ENCODE measurements at regions not wholly inside any gene's neighbourhood (a gene's known extent, or its start where the extent isn't known, plus 50 kb on each side); places are given as distances from the start of the nearest gene placed in this dataset.

DNA sequence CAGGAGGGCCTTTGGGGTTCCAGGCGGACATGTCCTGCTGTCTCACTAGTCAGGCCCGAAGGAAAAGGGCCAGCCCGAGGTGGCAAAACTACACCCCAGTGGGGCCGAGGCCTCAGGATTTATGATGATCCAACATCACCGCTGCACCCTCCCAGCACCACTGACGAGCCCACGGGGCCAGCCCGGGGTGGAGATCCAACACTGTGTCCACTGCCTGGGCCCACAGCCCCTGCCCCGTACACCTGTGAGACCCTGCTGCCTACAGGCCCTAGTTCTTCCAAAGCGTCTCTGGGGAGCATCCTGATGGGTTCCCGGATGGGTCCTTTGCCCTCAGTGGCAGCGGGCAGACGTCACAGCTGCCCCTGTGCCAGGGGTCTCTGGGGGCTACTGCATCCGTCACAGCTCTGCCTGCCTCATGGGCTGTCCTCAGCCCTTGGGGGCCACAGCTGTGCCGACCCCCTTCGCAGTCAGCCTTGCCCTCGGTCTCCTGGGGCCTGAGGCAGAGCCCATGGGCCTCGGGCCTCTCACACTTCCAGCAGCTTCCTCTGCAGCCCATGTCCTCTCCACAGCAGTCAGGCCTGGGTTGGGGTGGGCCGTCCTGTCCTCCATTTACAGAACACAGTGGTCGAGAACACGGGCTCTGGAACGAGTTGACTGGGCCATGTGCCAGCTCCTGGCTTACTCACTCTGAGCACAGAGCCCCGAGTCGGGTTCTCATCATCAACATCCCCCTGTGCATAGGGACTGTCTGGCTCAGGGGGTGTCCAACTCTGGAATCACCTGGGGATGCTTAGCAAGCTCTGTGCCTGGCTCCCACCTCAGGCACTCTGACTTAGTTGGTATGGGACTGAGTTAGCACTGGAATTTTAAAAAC, 64.9 kb downstream of the FOXL3 start:
- intact Hi-C loops (cut with micrococcal nuclease; ENCODE audit: unreplicated experiment), result no loop called here
- no peak overlapping the region for H3K27ac Mint-ChIP-seq (ENCODE audit: unreplicated experiment)
- CTCF ChIA-PET, result no interaction called here
- Histone ChIP-seq H3K4me1 (no peaks in the 10 kb centered on the region), H3K36me3 (ENCODE audit: control insufficient read depth, insufficient read depth, low read length) (no peaks in the 10 kb centered on the region), H3K4me3 (ENCODE audit: low read depth, low read length) (no peak overlapping the region), H3K9me3 (no peaks in the 10 kb centered on the region), H3K27me3 (replicated peaks; ENCODE audit: control insufficient read depth, insufficient read depth, low read length) (no peaks in the 10 kb centered on the region)
- no peak for TF ChIP-seq CTCF (IDR thresholded peaks at IDR 0.05; ENCODE audit: insufficient read depth in 1 of 2, low read depth in 1 of 2, low read length in 1 of 2, severe bottlenecking in 1 of 2, unreplicated experiment in 1 of 2)
- POLR2A ChIA-PET, result no interaction called here
- no peak for DNase-seq
- H3K36me3 Mint-ChIP-seq (ENCODE audit: insufficient read depth, unreplicated experiment), result peaks cover 6% of the 10 kb centered on the region
- no peaks in the 10 kb centered on the region for H3K27me3 Mint-ChIP-seq (ENCODE audit: insufficient read depth, unreplicated experiment)
- H3K4me3 Mint-ChIP-seq (ENCODE audit: unreplicated experiment), result no peak overlapping the region
- no peaks in the 10 kb centered on the region for H3K9me3 Mint-ChIP-seq (ENCODE audit: unreplicated experiment)
- no peaks in the 10 kb centered on the region for H3K4me1 Mint-ChIP-seq (ENCODE audit: low read depth, unreplicated experiment)
- no TSS peak for BruUV-seq (replicated peaks)

GRCh38 chr7:355568-355967, 65.6 kb downstream of the FOXL3 start:
- POLR2A ChIA-PET, result no interaction called here
- intact Hi-C loops (cut with micrococcal nuclease; ENCODE audit: unreplicated experiment), result no loop called here
- CTCF ChIA-PET, result no interaction called here

GRCh38 chr7:356087-356486, 66.1 kb downstream of the FOXL3 start:
- no peaks in the 10 kb centered on the region for H3K27me3 ChIP-seq (replicated peaks; ENCODE audit: control insufficient read depth, insufficient read depth, low read length)
- H3K9me3 ChIP-seq, result no peaks in the 10 kb centered on the region
- no peaks in the 10 kb centered on the region for H3K36me3 ChIP-seq (ENCODE audit: control insufficient read depth, insufficient read depth, low read length)
- TF ChIP-seq CTCF (IDR thresholded peaks at IDR 0.05; ENCODE audit: insufficient read depth in 1 of 2, low read depth in 1 of 2, low read length in 1 of 2, severe bottlenecking in 1 of 2, unreplicated experiment in 1 of 2), result no peak
- Mint-ChIP-seq H3K4me1 (ENCODE audit: low read depth, unreplicated experiment) (no peaks in the 10 kb centered on the region), H3K27me3 (ENCODE audit: insufficient read depth, unreplicated experiment) (no peaks in the 10 kb centered on the region), H3K4me3 (ENCODE audit: unreplicated experiment) (no peak overlapping the region), H3K27ac (ENCODE audit: unreplicated experiment) (no peak overlapping the region), H3K9me3 (ENCODE audit: unreplicated experiment) (no peaks in the 10 kb centered on the region), H3K36me3 (ENCODE audit: insufficient read depth, unreplicated experiment) (peaks cover 6% of the 10 kb centered on the region)
- no peak for DNase-seq
- H3K4me3 ChIP-seq (ENCODE audit: low read depth, low read length), result no peak overlapping the region
- intact Hi-C loops (cut with micrococcal nuclease; ENCODE audit: unreplicated experiment), result no loop called here
- BruUV-seq (replicated peaks), result no TSS peak
- H3K4me1 ChIP-seq, result no peaks in the 10 kb centered on the region
- ChIA-PET CTCF (no interaction called here), POLR2A (no interaction called here)

More at GRCh38 chr7:355568-355967, 65.6 kb downstream of the FOXL3 start:
- H3K9me3 ChIP-seq, result no peaks in the 10 kb centered on the region
- no peak overlapping the region for H3K4me3 Mint-ChIP-seq (ENCODE audit: unreplicated experiment)
- no peak overlapping the region for H3K4me3 ChIP-seq (ENCODE audit: low read depth, low read length)
- H3K4me1 Mint-ChIP-seq (ENCODE audit: low read depth, unreplicated experiment), result no peaks in the 10 kb centered on the region
- DNase-seq, result no peak
- no peaks in the 10 kb centered on the region for H3K4me1 ChIP-seq
- BruUV-seq (replicated peaks), result no TSS peak
- no peak for TF ChIP-seq CTCF (IDR thresholded peaks at IDR 0.05; ENCODE audit: insufficient read depth in 1 of 2, low read depth in 1 of 2, low read length in 1 of 2, severe bottlenecking in 1 of 2, unreplicated experiment in 1 of 2)
- no peaks in the 10 kb centered on the region for H3K27me3 ChIP-seq (replicated peaks; ENCODE audit: control insufficient read depth, insufficient read depth, low read length)
- H3K36me3 ChIP-seq (ENCODE audit: control insufficient read depth, insufficient read depth, low read length), result no peaks in the 10 kb centered on the region
- H3K36me3 Mint-ChIP-seq (ENCODE audit: insufficient read depth, unreplicated experiment), result peaks cover 6% of the 10 kb centered on the region
- H3K27ac Mint-ChIP-seq (ENCODE audit: unreplicated experiment), result no peak overlapping the region
- no peaks in the 10 kb centered on the region for H3K27me3 Mint-ChIP-seq (ENCODE audit: insufficient read depth, unreplicated experiment)
- H3K9me3 Mint-ChIP-seq (ENCODE audit: unreplicated experiment), result no peaks in the 10 kb centered on the region
